ENCODE measurements at regions not wholly inside any gene's neighbourhood (a gene's known extent, or its start where the extent isn't known, plus 50 kb on each side); places are given as distances from the start of the nearest gene placed in this dataset.

GRCh38 chr4:14218641-14219040, 591.1 kb upstream of the BOD1L1 start:
- Histone ChIP-seq H3K27me3 (ENCODE audit: insufficient read depth) (no peaks in the 10 kb centered on the region), H3K9me2 (no peaks in the 10 kb centered on the region), H3K4me1 (ENCODE audit: control insufficient read depth in 1 of 2, insufficient read depth in 2 of 2, low read depth in 1 of 2, low read length in 1 of 2) (no peaks in the 10 kb centered on the region; a peak in 1 of 4 replicates), H3K4me2 (no peak overlapping the region), H3K9ac (no peak overlapping the region), H3K4me3 (ENCODE audit: low read depth in 2 of 2, low read length in 1 of 2) (no peak overlapping the region), H3F3A (replicated peaks; ENCODE audit: insufficient read depth) (no peaks in the 10 kb centered on the region), H3K36me3 (replicated peaks in 1 of 2; ENCODE audit: control insufficient read depth in 1 of 2, insufficient read depth in 2 of 2, low read length in 1 of 2) (no peaks in the 10 kb centered on the region), H3K79me2 (ENCODE audit: insufficient read depth) (no peaks in the 10 kb centered on the region), H3K9me3 (no peaks in the 10 kb centered on the region), H4K20me1 (ENCODE audit: insufficient read depth) (no peaks in the 10 kb centered on the region), H3K27ac (ENCODE audit: low read depth in 2 of 2, low read length in 1 of 2) (no peak overlapping the region), H2AFZ (ENCODE audit: low read depth) (no peak overlapping the region)
- no peak for DNase-seq
- 91% methylated on average over 4 of the region's 4 CpGs for WGBS (ENCODE audit: low lambda C conversion rate)
- no peak for TF ChIP-seq CTCF (IDR thresholded peaks at IDR 0.05)
- no peak for TF ChIP-seq IRF3 (IDR thresholded peaks at IDR 0.05; ENCODE audit: low read depth, low read length)
- no peak for TF ChIP-seq YY1 (IDR thresholded peaks at IDR 0.05; ENCODE audit: low read depth)
- TF ChIP-seq USF2 (IDR thresholded peaks at IDR 0.05; ENCODE audit: borderline replicate concordance, low read depth, low read length) = no peak
- TF ChIP-seq MAX (IDR thresholded peaks at IDR 0.05; ENCODE audit: low read depth) = no peak
- no peak for TF ChIP-seq USF1 (IDR thresholded peaks at IDR 0.05; ENCODE audit: borderline replicate concordance, low read depth)
- no peak for TF ChIP-seq POLR2AphosphoS5 (IDR thresholded peaks at IDR 0.05; ENCODE audit: low read depth, low read length)
- no peak for TF ChIP-seq TEAD4 (IDR thresholded peaks at IDR 0.05; ENCODE audit: borderline replicate concordance, insufficient read depth)
- no peak for TF ChIP-seq RCOR1 (IDR thresholded peaks at IDR 0.05; ENCODE audit: low read length)
- no peak for TF ChIP-seq MXI1 (IDR thresholded peaks at IDR 0.05; ENCODE audit: low read depth, low read length)
- POLR2A ChIA-PET = interaction anchor here (0.6 kb wide), 1 partner anchor 1413 kb away, joined by 3 read pairs; no protein-coding TSS in a partner anchor
- CTCF ChIA-PET = no interaction called here

- Histone ChIP-seq H3K36me3 (replicated peaks in 1 of 2; ENCODE audit: control insufficient read depth in 1 of 2, insufficient read depth in 2 of 2, low read length in 1 of 2) (no peaks in the 10 kb centered on the region), H3F3A (replicated peaks; ENCODE audit: insufficient read depth) (no peaks in the 10 kb centered on the region), H4K20me1 (ENCODE audit: insufficient read depth) (no peaks in the 10 kb centered on the region), H3K9me2 (no peaks in the 10 kb centered on the region), H3K9ac (no peak overlapping the region), H3K4me3 (ENCODE audit: low read depth in 2 of 2, low read length in 1 of 2) (no peak overlapping the region), H3K27me3 (ENCODE audit: insufficient read depth) (no peaks in the 10 kb centered on the region), H3K4me1 (ENCODE audit: control insufficient read depth in 1 of 2, insufficient read depth in 2 of 2, low read depth in 1 of 2, low read length in 1 of 2) (no peaks in the 10 kb centered on the region; a peak in 1 of 4 replicates), H3K9me3 (no peaks in the 10 kb centered on the region), H3K27ac (ENCODE audit: low read depth in 2 of 2, low read length in 1 of 2) (no peak overlapping the region), H2AFZ (ENCODE audit: low read depth) (no peak overlapping the region), H3K79me2 (ENCODE audit: insufficient read depth) (no peaks in the 10 kb centered on the region), H3K4me2 (no peak overlapping the region)
- DNase-seq = no peak
- ChIA-PET POLR2A (no interaction called here), CTCF (no interaction called here)
- TF ChIP-seq YY1 (IDR thresholded peaks at IDR 0.05; ENCODE audit: low read depth) = no peak
- TF ChIP-seq FOXJ3 (CRISPR knock-in tag; IDR thresholded peaks at IDR 0.05) = no peak
- TF ChIP-seq RCOR1 (IDR thresholded peaks at IDR 0.05; ENCODE audit: low read length) = no peak
- TF ChIP-seq IRF3 (IDR thresholded peaks at IDR 0.05; ENCODE audit: low read depth, low read length) = no peak
- no peak for TF ChIP-seq PBX3 (IDR thresholded peaks at IDR 0.05)
- 58% methylated on average over 3 of the region's 3 CpGs for WGBS (ENCODE audit: low lambda C conversion rate)
These were observed 593.7 kb upstream of the BOD1L1 start for GRCh38 chr4:14221176-14221575.

Data from SK-N-SH (cell line).